ENCODE measurements at regions not wholly inside any gene's neighbourhood (a gene's known extent, or its start where the extent isn't known, plus 50 kb on each side); places are given as distances from the start of the nearest gene placed in this dataset.
"Not testable (repeated sequence)": the region's sequence is repeated elsewhere in the genome, so short reads cannot be mapped to it uniquely, and the experiment has no call there.

- no peak for DNase-seq (ENCODE audit: low spot score)
- TF ChIP-seq CTCF (conservative IDR thresholded peaks at IDR 0.05; ENCODE audit: low read depth): no peak
- ChIA-PET POLR2A (ENCODE audit: low non-redundant PET) (no interaction called here), CTCF (interaction anchor here (0.6 to 0.7 kb wide), 4 partner anchors 23 to 77 kb away, joined by 3 to 4 read pairs (median 3); no protein-coding TSS in a partner anchor)
- H3K27ac ChIP-seq: no peak overlapping the region
Measured at GRCh38 chr6:28841290-28841689, 82.5 kb downstream of the TRIM27 start.

DNA sequence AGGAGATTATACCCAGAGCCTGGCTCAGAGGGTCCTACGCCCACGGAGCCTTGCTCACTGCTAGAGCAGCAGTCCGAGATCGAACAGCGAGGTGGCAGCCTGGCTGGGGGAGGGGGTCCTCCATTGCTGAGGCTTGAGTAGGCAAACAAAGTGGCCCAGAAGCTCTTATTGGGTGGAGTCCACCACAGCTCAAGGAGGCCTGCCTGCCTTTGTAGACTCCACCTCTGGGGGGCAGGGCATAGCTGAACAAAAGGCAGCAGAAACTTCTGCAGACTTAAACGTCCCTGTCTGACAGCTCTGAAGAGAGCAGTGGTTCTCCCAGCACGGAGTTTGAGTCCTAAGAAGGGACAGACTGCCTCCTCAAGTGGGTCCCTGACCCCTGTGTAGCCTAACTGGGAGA, 75.0 kb downstream of the TRIM27 start:
- POLR2A ChIA-PET (ENCODE audit: low non-redundant PET); H3K27ac ChIP-seq; DNase-seq (ENCODE audit: low spot score): not testable (repeated sequence)
- CTCF ChIA-PET: interaction anchor here (0.7 kb wide), 1 partner anchor 8 kb away, joined by 3 read pairs; no protein-coding TSS in a partner anchor

All from RWPE1 (cell line).